ENCODE measurements at regions not wholly inside any gene's neighbourhood (a gene's known extent, or its start where the extent isn't known, plus 50 kb on each side); places are given as distances from the start of the nearest gene placed in this dataset.

- no peak for TF ChIP-seq CEBPB (IDR thresholded peaks at IDR 0.05)
These were observed 988.2 kb downstream of the SUCLG1 start for GRCh38 chr2:83470928-83471327.

GRCh38 chr2:83464444-83464843 lies 994.6 kb downstream of the SUCLG1 start:
- TF ChIP-seq MAX (IDR thresholded peaks at IDR 0.05) (no peak), REST (IDR thresholded peaks at IDR 0.05; ENCODE audit: low read depth) (no peak), CEBPB (IDR thresholded peaks at IDR 0.05) (no peak), EGR1 (IDR thresholded peaks at IDR 0.05) (no peak), TEAD4 (IDR thresholded peaks at IDR 0.05) (no peak), RAD21 (IDR thresholded peaks at IDR 0.05; ENCODE audit: low read depth) (no peak), EP300 (IDR thresholded peaks at IDR 0.05; ENCODE audit: borderline replicate concordance) (no peak), USF1 (IDR thresholded peaks at IDR 0.05) (no peak), YY1 (IDR thresholded peaks at IDR 0.05; ENCODE audit: low read depth) (no peak), FOXM1 (IDR thresholded peaks at IDR 0.05; ENCODE audit: borderline replicate concordance, low read depth) (no peak), TCF12 (IDR thresholded peaks at IDR 0.05; ENCODE audit: low read depth) (no peak), ZBTB7A (IDR thresholded peaks at IDR 0.05; ENCODE audit: low read depth) (no peak), CREB1 (IDR thresholded peaks at IDR 0.05; ENCODE audit: low read depth) (no peak), NFIC (IDR thresholded peaks at IDR 0.05) (no peak)

- no peak for TF ChIP-seq TEAD4 (IDR thresholded peaks at IDR 0.05)
- TF ChIP-seq ZBTB7A (IDR thresholded peaks at IDR 0.05; ENCODE audit: low read depth) = no peak
- TF ChIP-seq USF1 (IDR thresholded peaks at IDR 0.05) = no peak
- TF ChIP-seq EGR1 (IDR thresholded peaks at IDR 0.05) = no peak
- no peak for TF ChIP-seq FOXM1 (IDR thresholded peaks at IDR 0.05; ENCODE audit: borderline replicate concordance, low read depth)
- no peak for TF ChIP-seq MAX (IDR thresholded peaks at IDR 0.05)
- no peak for TF ChIP-seq CREB1 (IDR thresholded peaks at IDR 0.05; ENCODE audit: low read depth)
- no peak for TF ChIP-seq TCF12 (IDR thresholded peaks at IDR 0.05; ENCODE audit: low read depth)
- no peak for TF ChIP-seq TAF1 (IDR thresholded peaks at IDR 0.05; ENCODE audit: low read depth)
- TF ChIP-seq CEBPB (IDR thresholded peaks at IDR 0.05) = no peak
- no peak for TF ChIP-seq EP300 (IDR thresholded peaks at IDR 0.05; ENCODE audit: borderline replicate concordance)
- TF ChIP-seq NFIC (IDR thresholded peaks at IDR 0.05) = no peak
- no peak for TF ChIP-seq YY1 (IDR thresholded peaks at IDR 0.05; ENCODE audit: low read depth)
- no peak for TF ChIP-seq RAD21 (IDR thresholded peaks at IDR 0.05; ENCODE audit: low read depth)
- no peak for TF ChIP-seq REST (IDR thresholded peaks at IDR 0.05; ENCODE audit: low read depth)
These were observed 996.2 kb downstream of the SUCLG1 start for GRCh38 chr2:83462881-83463280.

- TF ChIP-seq YY1 (IDR thresholded peaks at IDR 0.05; ENCODE audit: low read depth) = no peak
- no peak for TF ChIP-seq FOXM1 (IDR thresholded peaks at IDR 0.05; ENCODE audit: borderline replicate concordance, low read depth)
- TF ChIP-seq CREB1 (IDR thresholded peaks at IDR 0.05; ENCODE audit: low read depth) = no peak
- TF ChIP-seq MAX (IDR thresholded peaks at IDR 0.05) = no peak
- TF ChIP-seq NFIC (IDR thresholded peaks at IDR 0.05) = no peak
- no peak for TF ChIP-seq USF1 (IDR thresholded peaks at IDR 0.05)
- no peak for TF ChIP-seq TAF1 (IDR thresholded peaks at IDR 0.05; ENCODE audit: low read depth)
- no peak for TF ChIP-seq TCF12 (IDR thresholded peaks at IDR 0.05; ENCODE audit: low read depth)
- TF ChIP-seq CEBPB (IDR thresholded peaks at IDR 0.05) = no peak
- no peak for TF ChIP-seq EGR1 (IDR thresholded peaks at IDR 0.05)
- no peak for TF ChIP-seq ZBTB7A (IDR thresholded peaks at IDR 0.05; ENCODE audit: low read depth)
- TF ChIP-seq REST (IDR thresholded peaks at IDR 0.05; ENCODE audit: low read depth) = no peak
- TF ChIP-seq RAD21 (IDR thresholded peaks at IDR 0.05; ENCODE audit: low read depth) = no peak
- no peak for TF ChIP-seq TEAD4 (IDR thresholded peaks at IDR 0.05)
- TF ChIP-seq EP300 (IDR thresholded peaks at IDR 0.05; ENCODE audit: borderline replicate concordance) = no peak
These were observed 997.9 kb downstream of the SUCLG1 start for GRCh38 chr2:83461135-83461534.
